ENCODE measurements at regions not wholly inside any gene's neighbourhood (a gene's known extent, or its start where the extent isn't known, plus 50 kb on each side); places are given as distances from the start of the nearest gene placed in this dataset.
"Not testable (repeated sequence)": the region's sequence is repeated elsewhere in the genome, so short reads cannot be mapped to it uniquely, and the experiment has no call there.

- in situ Hi-C loops (cut with HindIII; ENCODE audit: low sequenced_read_pairs): no loop called here
These were observed 2258.6 kb upstream of the ACO1 start for GRCh38 chr9:30125881-30126280.

- in situ Hi-C loops (cut with HindIII; ENCODE audit: low sequenced_read_pairs): no loop called here
These were observed 2257.1 kb upstream of the ACO1 start for GRCh38 chr9:30127371-30127770.

- in situ Hi-C loops (cut with HindIII; ENCODE audit: low sequenced_read_pairs): no loop called here
These were observed 2244.0 kb upstream of the ACO1 start for GRCh38 chr9:30140407-30140806.

- in situ Hi-C loops (cut with HindIII; ENCODE audit: low sequenced_read_pairs): no loop called here
These were observed 2223.9 kb upstream of the ACO1 start for GRCh38 chr9:30160570-30160969.

- in situ Hi-C loops (cut with HindIII; ENCODE audit: low sequenced_read_pairs): no loop called here
These were observed 2212.2 kb upstream of the ACO1 start for GRCh38 chr9:30172206-30172605.

GRCh38 chr9:30178610-30179009 is 2205.8 kb upstream of the ACO1 start:
- in situ Hi-C loops (cut with HindIII; ENCODE audit: low sequenced_read_pairs): no loop called here

- in situ Hi-C loops (cut with HindIII; ENCODE audit: low sequenced_read_pairs): no loop called here
These were observed 2191.0 kb upstream of the ACO1 start for GRCh38 chr9:30193421-30193820.

- in situ Hi-C loops (cut with HindIII; ENCODE audit: low sequenced_read_pairs): no loop called here
These were observed 2187.5 kb upstream of the ACO1 start for GRCh38 chr9:30196941-30197340.

GRCh38 chr9:30197453-30197852 is 2187.0 kb upstream of the ACO1 start:
- in situ Hi-C loops (cut with HindIII; ENCODE audit: low sequenced_read_pairs): no loop called here

GRCh38 chr9:30197954-30198353 is 2186.5 kb upstream of the ACO1 start:
- in situ Hi-C loops (cut with HindIII; ENCODE audit: low sequenced_read_pairs): no loop called here

- in situ Hi-C loops (cut with HindIII; ENCODE audit: low sequenced_read_pairs): no loop called here
These were observed 2185.8 kb upstream of the ACO1 start for GRCh38 chr9:30198463-30199309.

GRCh38 chr9:30201024-30201423 is 2183.4 kb upstream of the ACO1 start:
- in situ Hi-C loops (cut with HindIII; ENCODE audit: low sequenced_read_pairs): no loop called here

GRCh38 chr9:30235068-30235467 is 2149.4 kb upstream of the ACO1 start:
- in situ Hi-C loops (cut with HindIII; ENCODE audit: low sequenced_read_pairs): no loop called here

GRCh38 chr9:30235564-30235963 is 2148.9 kb upstream of the ACO1 start:
- in situ Hi-C loops (cut with HindIII; ENCODE audit: low sequenced_read_pairs): no loop called here

- in situ Hi-C loops (cut with HindIII; ENCODE audit: low sequenced_read_pairs): no loop called here
These were observed 2144.6 kb upstream of the ACO1 start for GRCh38 chr9:30239878-30240277.

GRCh38 chr9:30243467-30243866 is 2141.0 kb upstream of the ACO1 start:
- in situ Hi-C loops (cut with HindIII; ENCODE audit: low sequenced_read_pairs): no loop called here

GRCh38 chr9:30244877-30245276 is 2139.6 kb upstream of the ACO1 start:
- in situ Hi-C loops (cut with HindIII; ENCODE audit: low sequenced_read_pairs): no loop called here

GRCh38 chr9:30250872-30251271 is 2133.6 kb upstream of the ACO1 start:
- in situ Hi-C loops (cut with HindIII; ENCODE audit: low sequenced_read_pairs): no loop called here

GRCh38 chr9:30258094-30258493 is 2126.3 kb upstream of the ACO1 start:
- in situ Hi-C loops (cut with HindIII; ENCODE audit: low sequenced_read_pairs): no loop called here

- in situ Hi-C loops (cut with HindIII; ENCODE audit: low sequenced_read_pairs): no loop called here
These were observed 2104.1 kb upstream of the ACO1 start for GRCh38 chr9:30280229-30280900.

- in situ Hi-C loops (cut with HindIII; ENCODE audit: low sequenced_read_pairs): no loop called here
These were observed 2095.0 kb upstream of the ACO1 start for GRCh38 chr9:30289435-30289834.

GRCh38 chr9:30292026-30292425 is 2092.4 kb upstream of the ACO1 start:
- in situ Hi-C loops (cut with HindIII; ENCODE audit: low sequenced_read_pairs): not testable (repeated sequence)

Measured in DLD1 (cell line).